ENCODE measurements at regions not wholly inside any gene's neighbourhood (a gene's known extent, or its start where the extent isn't known, plus 50 kb on each side); places are given as distances from the start of the nearest gene placed in this dataset.

DNA sequence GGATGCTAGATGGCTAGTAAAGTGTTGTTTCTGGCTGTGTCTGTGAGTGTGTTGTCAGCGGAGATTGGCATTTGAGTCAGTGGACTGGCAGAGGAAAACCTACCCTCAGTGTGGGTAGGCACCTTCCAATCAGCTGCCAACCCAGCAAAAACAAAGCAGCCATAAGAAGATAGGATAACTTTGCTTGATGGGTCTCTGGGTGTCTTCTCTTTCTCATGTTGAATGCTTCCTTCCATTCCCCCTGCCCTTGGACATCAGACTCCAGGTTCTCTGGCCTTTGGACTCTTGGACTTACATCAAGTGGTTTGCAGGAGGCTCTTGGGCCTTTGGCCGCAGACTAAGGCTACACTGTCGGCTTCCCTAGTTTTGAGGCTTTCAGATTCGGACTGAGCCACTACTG, 429.0 kb upstream of the ZNF804A start:
- FAIRE-seq = no peak

More for the DNA sequence above, 429.0 kb upstream of the ZNF804A start:
- Histone ChIP-seq H3K36me3 (ENCODE audit: control insufficient read depth in 2 of 2, extremely low read depth in 1 of 2, insufficient read depth in 2 of 2, low read length in 2 of 2) (no peaks in the 10 kb centered on the region), H3K9me3 (replicated peaks; ENCODE audit: control insufficient read depth, insufficient read depth, low read length) (no peaks in the 10 kb centered on the region), H3K4me3 (replicated peaks in 1 of 3; ENCODE audit: insufficient read depth in 1 of 3, low read depth in 1 of 3, low read length in 3 of 3) (no peak overlapping the region), H3K27ac (ENCODE audit: insufficient read depth, low read depth, low read length) (no peak overlapping the region), H3K27me3 (ENCODE audit: control insufficient read depth in 2 of 2, insufficient read depth in 2 of 2, low read length in 2 of 2) (no peaks in the 10 kb centered on the region), H3K79me2 (ENCODE audit: control insufficient read depth, insufficient read depth, low read length) (no peaks in the 10 kb centered on the region), H4K20me1 (replicated peaks; ENCODE audit: control insufficient read depth, extremely low read depth, insufficient read depth, low read length) (no peaks in the 10 kb centered on the region), H3K4me1 (ENCODE audit: control insufficient read depth, extremely low read depth, insufficient read depth, low read length) (no peaks in the 10 kb centered on the region), H3K9me1 (replicated peaks; ENCODE audit: control insufficient read depth, extremely low read depth, insufficient read depth, low read length) (no peaks in the 10 kb centered on the region), H3K4me2 (ENCODE audit: insufficient read depth, low read length) (no peak overlapping the region), H2AFZ (ENCODE audit: low read depth, low read length) (no peak overlapping the region), H3K9ac (replicated peaks; ENCODE audit: extremely low read depth, insufficient read depth, low read length) (no peak overlapping the region)
- TF ChIP-seq POLR2AphosphoS5 (IDR thresholded peaks at IDR 0.05; ENCODE audit: insufficient read depth, low read depth, low read length) (no peak), POLR2A (IDR thresholded peaks at IDR 0.05; ENCODE audit: low read depth, low read length) (no peak), JUN (IDR thresholded peaks at IDR 0.05; ENCODE audit: borderline replicate concordance, insufficient read depth, insufficient read length, low read depth) (no peak), GATA2 (IDR thresholded peaks at IDR 0.05; ENCODE audit: insufficient read depth, insufficient read length, low read depth, low read length) (no peak), EZH2 (IDR thresholded peaks at IDR 0.05; ENCODE audit: borderline replicate concordance, low read depth, low read length, severe bottlenecking) (no peak), MYC (IDR thresholded peaks at IDR 0.05; ENCODE audit: low read depth, low read length) (no peak), FOS (IDR thresholded peaks at IDR 0.05; ENCODE audit: borderline replicate concordance, insufficient read depth, low read length) (no peak)
- TF ChIP-seq, protein P1, sequence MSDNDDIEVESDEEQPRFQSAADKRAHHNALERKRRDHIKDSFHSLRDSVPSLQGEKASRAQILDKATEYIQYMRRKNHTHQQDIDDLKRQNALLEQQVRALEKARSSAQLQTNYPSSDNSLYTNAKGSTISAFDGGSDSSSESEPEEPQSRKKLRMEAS (IDR thresholded peaks at IDR 0.05; ENCODE audit: insufficient read depth, insufficient read length) = no peak
- TF ChIP-seq, protein P2, sequence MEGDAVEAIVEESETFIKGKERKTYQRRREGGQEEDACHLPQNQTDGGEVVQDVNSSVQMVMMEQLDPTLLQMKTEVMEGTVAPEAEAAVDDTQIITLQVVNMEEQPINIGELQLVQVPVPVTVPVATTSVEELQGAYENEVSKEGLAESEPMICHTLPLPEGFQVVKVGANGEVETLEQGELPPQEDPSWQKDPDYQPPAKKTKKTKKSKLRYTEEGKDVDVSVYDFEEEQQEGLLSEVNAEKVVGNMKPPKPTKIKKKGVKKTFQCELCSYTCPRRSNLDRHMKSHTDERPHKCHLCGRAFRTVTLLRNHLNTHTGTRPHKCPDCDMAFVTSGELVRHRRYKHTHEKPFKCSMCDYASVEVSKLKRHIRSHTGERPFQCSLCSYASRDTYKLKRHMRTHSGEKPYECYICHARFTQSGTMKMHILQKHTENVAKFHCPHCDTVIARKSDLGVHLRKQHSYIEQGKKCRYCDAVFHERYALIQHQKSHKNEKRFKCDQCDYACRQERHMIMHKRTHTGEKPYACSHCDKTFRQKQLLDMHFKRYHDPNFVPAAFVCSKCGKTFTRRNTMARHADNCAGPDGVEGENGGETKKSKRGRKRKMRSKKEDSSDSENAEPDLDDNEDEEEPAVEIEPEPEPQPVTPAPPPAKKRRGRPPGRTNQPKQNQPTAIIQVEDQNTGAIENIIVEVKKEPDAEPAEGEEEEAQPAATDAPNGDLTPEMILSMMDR (IDR thresholded peaks at IDR 0.05; ENCODE audit: extremely low read depth in 1 of 2, insufficient read depth in 1 of 2, low read depth in 1 of 2, low read length in 2 of 2) = no peak
- dilution Hi-C loops (cut with MboI; ENCODE audit: extremely low pct_ligation_motif_present, low sequenced_read_pairs) (no loop called here), intact Hi-C loops (cut with micrococcal nuclease) (no loop called here)
- DNase-seq (ENCODE audit: low read depth, low spot score) = no peak
- ChIA-PET POLR2A (no interaction called here), CTCF (no interaction called here)
- no TSS peak for BruUV-seq (replicated peaks)

Data from endothelial cell of umbilical vein (primary cell).